Bronchial epithelial cell (primary cell): ENCODE measurements at regions not wholly inside any gene's neighbourhood (a gene's known extent, or its start where the extent isn't known, plus 50 kb on each side); places are given as distances from the start of the nearest gene placed in this dataset.

Experiments
- DNase-seq: peaks from one replicate; pipeline ENCODE4 v3.0.0-alpha.2; 2010; ENCODE audit warnings: low read depth
- FAIRE-seq: peaks from 2 replicates; lab custom pipeline; 2011; peaks lifted over from hg19 to GRCh38; lab: Jason Lieb, UNC
- H3K27me3 ChIP-seq: 2 replicates; pipeline ENCODE4 v1.5.1; 2011; ENCODE audit warnings: low read length; ENCODE audit not compliant: control insufficient read depth, insufficient read depth
- H3K36me3 ChIP-seq: 2 replicates; pipeline ENCODE4 v1.5.1; 2011; ENCODE audit warnings: low read length; ENCODE audit not compliant: control insufficient read depth, insufficient read depth
- H3K4me3 ChIP-seq: 2 replicates; pipeline ENCODE4 v1.5.1; 2011; ENCODE audit warnings: mild to moderate bottlenecking, low read depth, low read length, control low read depth
- TF ChIP-seq, protein P1 (sequence below): IDR thresholded peaks from 2 replicates; pipeline ENCODE4 v1.5.1; 2011; ENCODE audit warnings: mild to moderate bottlenecking, moderate library complexity, low read length, control low read depth, inconsistent platforms; ENCODE audit not compliant: insufficient read depth, severe bottlenecking

DNA sequence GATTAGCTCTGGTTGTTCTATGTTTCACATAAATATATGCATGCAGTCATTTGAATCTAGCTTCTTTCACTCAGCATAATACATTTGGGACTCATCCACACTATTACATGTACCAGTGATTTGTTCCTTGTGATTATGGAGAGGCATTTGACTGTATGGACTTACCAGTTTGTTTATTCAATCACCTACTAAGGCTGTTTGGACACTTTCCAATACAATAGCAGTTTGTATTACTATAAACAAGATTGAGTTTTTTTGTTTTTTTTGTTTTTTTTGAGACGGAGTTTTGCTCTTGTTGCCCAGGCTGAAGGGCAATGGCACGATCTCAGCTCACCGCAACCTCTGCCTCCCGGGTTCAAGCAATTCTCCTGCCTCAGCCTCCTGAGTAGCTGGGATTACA lies 109.8 kb upstream of the DST start:
- H3K27me3 ChIP-seq: no peaks in the 10 kb centered on the region
- H3K36me3 ChIP-seq: no peaks in the 10 kb centered on the region
- TF ChIP-seq, protein P1, sequence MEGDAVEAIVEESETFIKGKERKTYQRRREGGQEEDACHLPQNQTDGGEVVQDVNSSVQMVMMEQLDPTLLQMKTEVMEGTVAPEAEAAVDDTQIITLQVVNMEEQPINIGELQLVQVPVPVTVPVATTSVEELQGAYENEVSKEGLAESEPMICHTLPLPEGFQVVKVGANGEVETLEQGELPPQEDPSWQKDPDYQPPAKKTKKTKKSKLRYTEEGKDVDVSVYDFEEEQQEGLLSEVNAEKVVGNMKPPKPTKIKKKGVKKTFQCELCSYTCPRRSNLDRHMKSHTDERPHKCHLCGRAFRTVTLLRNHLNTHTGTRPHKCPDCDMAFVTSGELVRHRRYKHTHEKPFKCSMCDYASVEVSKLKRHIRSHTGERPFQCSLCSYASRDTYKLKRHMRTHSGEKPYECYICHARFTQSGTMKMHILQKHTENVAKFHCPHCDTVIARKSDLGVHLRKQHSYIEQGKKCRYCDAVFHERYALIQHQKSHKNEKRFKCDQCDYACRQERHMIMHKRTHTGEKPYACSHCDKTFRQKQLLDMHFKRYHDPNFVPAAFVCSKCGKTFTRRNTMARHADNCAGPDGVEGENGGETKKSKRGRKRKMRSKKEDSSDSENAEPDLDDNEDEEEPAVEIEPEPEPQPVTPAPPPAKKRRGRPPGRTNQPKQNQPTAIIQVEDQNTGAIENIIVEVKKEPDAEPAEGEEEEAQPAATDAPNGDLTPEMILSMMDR: no peak
- DNase-seq (no peak), FAIRE-seq (no peak)
- no peak overlapping the region for H3K4me3 ChIP-seq

DNA sequence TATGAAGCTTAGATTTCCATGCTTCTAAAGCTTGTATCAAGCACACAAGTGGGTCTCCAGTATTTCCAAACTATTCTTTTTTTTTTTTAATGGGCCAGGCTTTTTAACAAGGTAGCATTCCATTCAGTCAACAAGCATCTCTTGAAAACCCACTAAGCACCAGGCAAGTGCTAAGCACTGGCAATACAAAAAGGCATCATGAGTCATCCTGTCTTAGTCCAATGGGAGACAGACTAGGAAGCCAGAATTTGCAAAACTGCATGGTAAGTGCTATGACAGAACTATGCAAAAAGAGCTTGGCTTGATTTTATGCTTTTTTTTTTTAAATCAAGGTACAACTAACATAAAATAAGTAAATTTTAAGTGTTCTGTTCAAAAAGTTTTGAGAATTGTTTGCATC lies 109.3 kb upstream of the DST start:
- DNase-seq (peak; percentile 70), FAIRE-seq (no peak)
- H3K4me3 ChIP-seq: no peak overlapping the region
- H3K36me3 ChIP-seq: no peaks in the 10 kb centered on the region
- TF ChIP-seq, protein P1: no peak
- no peaks in the 10 kb centered on the region for H3K27me3 ChIP-seq

DNA sequence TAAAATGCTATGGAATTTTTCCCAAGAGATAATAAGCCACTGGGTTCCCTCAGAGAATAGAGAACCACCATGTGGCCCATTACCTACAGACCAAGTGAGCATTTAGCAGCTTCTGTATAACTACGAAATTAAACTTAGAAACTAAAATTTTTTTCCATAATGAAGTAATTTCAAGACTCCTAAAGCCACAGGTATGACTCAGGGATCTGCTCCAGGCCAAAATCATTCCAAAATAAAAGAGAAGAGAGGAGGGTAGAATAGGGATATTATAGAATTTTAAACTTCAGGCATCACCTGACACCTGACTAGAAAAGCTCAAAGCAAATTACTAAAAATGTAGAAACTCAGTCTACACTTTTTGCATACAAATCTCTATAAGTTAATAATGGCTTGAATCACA lies 108.9 kb upstream of the DST start:
- Histone ChIP-seq H3K27me3 (no peaks in the 10 kb centered on the region), H3K4me3 (no peak overlapping the region), H3K36me3 (no peaks in the 10 kb centered on the region)
- DNase-seq (peak; percentile 12), FAIRE-seq (no peak)
- TF ChIP-seq, protein P1: no peak

GRCh38 chr6:56750686-56751085 lies 108.0 kb upstream of the DST start:
- Histone ChIP-seq H3K27me3 (no peaks in the 10 kb centered on the region), H3K36me3 (no peaks in the 10 kb centered on the region), H3K4me3 (no peak overlapping the region)
- FAIRE-seq: no peak
- no peak for DNase-seq
- TF ChIP-seq, protein P1: no peak

DNA sequence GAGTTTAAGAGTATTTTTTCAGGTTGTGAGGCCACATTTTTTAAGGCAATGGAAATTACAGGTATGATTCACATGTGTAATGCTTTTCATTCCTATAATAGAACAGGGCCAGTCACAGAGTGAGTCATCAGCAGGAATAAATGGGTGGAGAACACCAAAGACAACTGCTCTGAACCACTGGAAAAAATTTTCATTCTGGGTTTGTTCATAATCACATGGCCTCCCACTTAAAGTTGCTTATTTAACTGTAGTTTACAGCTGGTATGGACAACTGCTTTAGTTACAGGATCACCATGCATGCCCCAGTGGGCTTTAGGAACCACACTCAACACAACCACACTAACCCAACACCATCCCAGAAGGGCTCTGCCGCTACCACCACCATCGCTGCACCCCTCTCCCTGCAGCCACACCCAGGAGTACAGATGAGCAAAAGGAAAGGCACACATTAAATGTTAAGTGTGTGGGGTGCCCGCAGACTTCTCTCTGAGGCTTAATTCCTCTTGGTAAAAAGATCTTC lies 107.0 kb upstream of the DST start:
- no peak overlapping the region for H3K4me3 ChIP-seq
- H3K27me3 ChIP-seq: no peaks in the 10 kb centered on the region
- no peak for FAIRE-seq
- DNase-seq: peak; percentile 93
- TF ChIP-seq, protein P1: no peak
- no peaks in the 10 kb centered on the region for H3K36me3 ChIP-seq
